GM19328 (cell line): ENCODE measurements at regions not wholly inside any gene's neighbourhood (a gene's known extent, or its start where the extent isn't known, plus 50 kb on each side); places are given as distances from the start of the nearest gene placed in this dataset.

Experiments used
- ATAC-seq: cut with Tn5 transposase; IDR thresholded peaks from one replicate; pipeline ENCODE4 v1.9.1; 2021; ENCODE audit warnings: mild to moderate bottlenecking, moderate library complexity; ENCODE audit not compliant: unreplicated experiment

GRCh38 chr3:5796541-5796940, 609.0 kb downstream of the EDEM1 start:
- ATAC-seq = no peak

GRCh38 chr3:5798809-5799208, 611.3 kb downstream of the EDEM1 start:
- ATAC-seq = no peak

GRCh38 chr3:5799398-5799797, 611.9 kb downstream of the EDEM1 start:
- ATAC-seq = no peak

- ATAC-seq = no peak
These were observed 613.5 kb downstream of the EDEM1 start for GRCh38 chr3:5800965-5801364.

- no peak for ATAC-seq
These were observed 618.7 kb downstream of the EDEM1 start for GRCh38 chr3:5806192-5806591.

GRCh38 chr3:5809586-5810246, 622.2 kb downstream of the EDEM1 start:
- no peak for ATAC-seq

GRCh38 chr3:5811016-5811415, 623.5 kb downstream of the EDEM1 start:
- no peak for ATAC-seq

GRCh38 chr3:5813521-5813920, 626.0 kb downstream of the EDEM1 start:
- no peak for ATAC-seq

GRCh38 chr3:5822843-5823242, 635.3 kb downstream of the EDEM1 start:
- no peak for ATAC-seq

GRCh38 chr3:5826467-5826866, 639.0 kb downstream of the EDEM1 start:
- ATAC-seq = no peak

GRCh38 chr3:5828251-5828650, 640.7 kb downstream of the EDEM1 start:
- no peak for ATAC-seq

GRCh38 chr3:5840056-5840455, 652.5 kb downstream of the EDEM1 start:
- ATAC-seq = no peak

- ATAC-seq = no peak
These were observed 654.1 kb downstream of the EDEM1 start for GRCh38 chr3:5841599-5841998.

- no peak for ATAC-seq
These were observed 658.8 kb downstream of the EDEM1 start for GRCh38 chr3:5846261-5846660.

GRCh38 chr3:5861151-5861550, 673.6 kb downstream of the EDEM1 start:
- ATAC-seq = no peak

- no peak for ATAC-seq
These were observed 687.4 kb downstream of the EDEM1 start for GRCh38 chr3:5874931-5875341.

GRCh38 chr3:5888851-5889250, 701.3 kb downstream of the EDEM1 start:
- ATAC-seq = no peak

GRCh38 chr3:5889374-5889773, 701.9 kb downstream of the EDEM1 start:
- ATAC-seq = no peak

GRCh38 chr3:5891711-5892110, 704.2 kb downstream of the EDEM1 start:
- no peak for ATAC-seq

GRCh38 chr3:5898106-5898505, 710.6 kb downstream of the EDEM1 start:
- ATAC-seq = no peak

- ATAC-seq = no peak
These were observed 711.7 kb downstream of the EDEM1 start for GRCh38 chr3:5899014-5899761.

GRCh38 chr3:5917932-5918331, 730.4 kb downstream of the EDEM1 start:
- no peak for ATAC-seq

GRCh38 chr3:5918626-5919025, 731.1 kb downstream of the EDEM1 start:
- ATAC-seq = no peak
